ENCODE measurements at regions not wholly inside any gene's neighbourhood (a gene's known extent, or its start where the extent isn't known, plus 50 kb on each side); places are given as distances from the start of the nearest gene placed in this dataset.
"Not testable (repeated sequence)": the region's sequence is repeated elsewhere in the genome, so short reads cannot be mapped to it uniquely, and the experiment has no call there.

DNA sequence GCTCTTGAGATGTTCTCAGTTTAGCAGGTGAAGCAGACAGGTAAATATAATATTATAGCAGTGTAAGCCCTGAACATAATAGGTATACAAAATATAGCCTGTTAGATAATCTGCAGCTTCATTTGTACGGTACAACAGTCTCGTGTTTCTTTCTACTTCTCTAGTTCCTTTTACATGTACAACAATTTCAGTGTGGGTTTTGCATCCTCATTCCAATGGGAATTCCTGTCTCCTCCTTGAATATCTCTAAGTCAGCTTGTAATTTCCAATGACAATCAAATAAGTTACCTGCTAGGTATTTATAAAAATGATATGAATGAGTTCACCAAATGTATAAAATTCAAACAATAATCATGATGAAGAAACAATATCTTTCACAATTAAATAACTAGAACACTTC, 330.0 kb upstream of the RND3 start:
- no peak for DNase-seq

DNA sequence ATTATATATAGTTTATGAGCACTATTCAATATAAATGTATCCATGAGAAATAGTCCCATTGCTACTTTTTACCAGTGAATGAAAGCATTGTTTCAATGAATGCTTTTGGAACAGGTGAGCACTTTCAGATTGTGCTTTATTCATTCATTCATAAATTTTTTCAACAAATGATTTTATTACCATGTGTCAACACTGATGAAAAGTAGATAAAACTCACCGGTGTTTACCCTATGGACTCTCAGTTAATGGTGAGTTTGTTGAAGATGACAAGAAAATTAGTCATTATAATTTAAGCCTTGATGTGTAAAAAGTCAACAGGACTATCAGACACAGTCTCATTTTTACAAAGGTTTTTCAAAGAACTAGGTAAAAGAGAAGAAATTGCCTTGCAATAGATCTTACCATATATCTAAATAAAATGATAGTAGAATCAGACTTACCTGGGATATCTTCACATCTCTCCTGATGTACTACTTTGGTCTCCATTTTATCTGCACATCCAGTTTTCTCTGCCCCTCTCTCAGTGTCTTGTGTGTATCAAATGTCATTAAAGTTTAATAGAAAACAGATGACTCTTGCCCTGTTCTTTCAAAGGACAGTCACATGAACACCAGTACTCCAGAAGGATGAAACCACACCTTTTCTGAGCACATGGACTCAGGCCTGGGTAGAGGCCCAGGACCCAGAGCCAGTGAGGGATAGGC, 325.3 kb upstream of the RND3 start:
- DNase-seq: no peak

DNA sequence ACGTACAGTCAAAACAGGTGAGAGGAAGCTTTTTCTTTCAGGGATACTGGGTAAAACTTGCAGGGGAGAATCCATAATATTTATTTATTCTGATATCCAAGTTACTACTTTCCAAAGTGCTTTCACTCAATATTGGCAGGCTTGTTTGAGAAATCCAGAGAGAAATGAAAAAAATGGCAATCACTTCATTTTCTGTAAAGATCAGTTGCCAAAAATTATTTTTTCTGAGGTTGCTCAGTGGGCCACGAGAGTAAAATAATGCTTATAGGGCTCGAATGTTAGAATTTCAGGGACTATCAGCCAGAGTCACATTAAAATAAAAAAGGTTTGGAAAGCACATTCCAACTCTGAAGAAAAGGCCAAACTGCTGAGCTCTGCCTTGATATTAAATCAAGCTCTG, 324.6 kb upstream of the RND3 start:
- no peak for DNase-seq

DNA sequence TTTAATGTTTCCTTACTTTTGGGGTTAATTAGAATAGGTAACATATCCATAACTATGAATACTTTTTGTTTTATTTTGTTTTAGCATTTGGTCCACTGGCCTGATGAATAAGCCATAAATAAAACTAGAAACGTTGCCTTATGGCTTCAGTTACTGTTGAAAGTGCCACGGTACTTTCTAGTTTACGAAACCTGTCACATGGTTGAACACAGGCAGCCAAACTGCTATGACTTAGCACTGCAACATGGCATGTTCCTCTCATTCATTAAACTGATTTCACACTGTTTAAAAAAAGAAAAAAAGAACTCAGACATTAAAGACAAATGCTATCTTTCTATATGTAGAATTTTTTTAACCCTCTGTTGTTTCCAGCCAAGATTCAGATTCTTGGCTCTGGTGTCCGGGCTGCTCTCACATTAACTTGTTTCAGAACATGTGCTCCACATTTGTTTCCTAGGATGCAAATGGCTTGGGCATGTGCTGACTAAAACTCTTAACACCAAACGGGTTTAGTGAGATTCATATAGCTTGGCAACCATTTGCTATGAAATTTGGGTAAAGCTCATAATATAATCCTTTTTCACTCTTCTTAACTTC, 323.9 kb upstream of the RND3 start:
- no peak for DNase-seq

DNA sequence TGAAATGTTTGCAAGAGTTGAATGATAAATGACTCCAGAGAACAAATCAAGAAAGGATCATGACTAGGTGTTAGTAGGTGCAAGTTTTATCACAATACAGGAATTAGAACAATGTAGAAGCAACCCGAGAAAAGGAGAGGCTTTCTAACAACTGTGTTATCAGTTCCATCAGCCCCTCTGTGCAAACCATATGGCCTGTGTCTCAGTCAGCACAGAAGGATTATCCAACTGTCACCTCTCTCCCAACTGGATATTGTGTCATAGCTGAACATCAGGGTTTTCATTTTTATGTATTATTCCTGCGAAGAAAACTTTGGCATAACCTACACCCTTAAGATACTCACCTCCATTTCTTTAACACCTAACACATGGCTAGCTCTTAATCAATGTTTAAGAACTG, 321.6 kb upstream of the RND3 start:
- DNase-seq: no peak

DNA sequence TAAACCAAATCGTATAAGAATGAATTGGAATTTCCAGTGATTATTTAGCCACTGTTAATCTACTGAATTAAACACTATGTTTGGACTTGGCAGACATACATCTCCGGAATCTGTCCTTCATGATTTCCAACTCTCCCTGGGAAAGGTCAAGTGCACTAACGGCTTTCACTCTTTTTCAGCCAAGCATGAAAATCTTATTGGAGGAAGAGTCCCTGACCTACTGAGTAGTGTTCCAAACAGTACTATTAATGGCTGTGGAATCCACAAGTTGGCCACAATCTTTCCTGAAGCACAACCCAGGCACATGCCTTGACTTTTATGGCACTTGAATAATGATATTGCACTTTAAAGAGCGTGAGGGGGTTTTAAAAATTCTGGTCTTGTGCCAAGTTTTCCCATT, 318.9 kb upstream of the RND3 start:
- no peak for DNase-seq

DNA sequence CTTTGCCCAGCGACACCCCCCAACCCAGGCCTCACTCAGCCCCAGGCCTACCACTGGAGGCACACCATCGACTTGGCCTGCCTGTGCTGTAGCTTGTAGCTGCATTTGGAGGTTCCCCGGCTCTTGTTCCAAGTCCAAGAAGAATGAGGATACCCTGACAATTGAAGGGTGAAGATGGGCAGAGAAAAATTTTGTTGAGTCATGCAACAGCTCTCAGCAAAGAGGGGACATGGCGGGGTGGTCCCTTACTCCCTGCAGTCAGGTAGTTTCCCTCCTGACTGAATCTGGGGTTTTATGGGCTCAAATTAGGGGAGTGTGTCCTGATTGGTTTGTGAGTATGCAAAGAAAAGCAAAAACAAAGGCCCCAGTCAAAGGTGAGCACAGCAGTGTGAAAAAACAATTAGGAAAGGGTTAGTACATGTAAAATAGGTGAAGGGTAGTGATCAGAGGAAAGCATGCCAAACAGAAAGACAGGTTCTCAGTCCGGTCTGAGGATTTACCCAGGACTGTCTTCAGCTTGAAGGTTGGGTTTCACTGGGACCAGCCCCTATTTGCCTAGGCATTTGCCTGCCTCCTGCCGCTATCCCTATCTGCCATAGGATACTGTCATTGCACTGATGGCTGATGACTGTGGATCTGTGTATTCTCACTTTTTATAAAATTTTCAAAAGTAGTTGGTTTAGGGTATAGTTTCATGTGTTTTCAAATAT, 316.4 kb upstream of the RND3 start:
- DNase-seq: no peak

DNA sequence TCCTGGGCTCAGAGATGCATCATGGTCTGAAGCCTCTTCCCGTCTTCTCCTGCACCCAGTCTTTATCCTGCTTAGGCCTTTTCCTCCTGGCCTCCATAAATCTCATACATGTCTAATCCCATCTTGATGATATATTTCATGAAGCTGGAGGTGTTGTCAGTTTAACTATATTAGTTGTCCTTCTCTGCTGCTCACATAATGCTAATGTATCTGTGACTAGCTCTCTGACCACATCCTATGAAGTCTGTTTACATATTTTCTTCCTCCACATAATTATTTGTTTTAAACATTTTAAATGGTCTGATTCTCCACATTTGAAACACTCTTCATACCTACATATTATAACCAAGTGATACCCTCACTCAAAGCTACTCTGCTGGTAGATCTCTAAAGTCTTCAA, 315.2 kb upstream of the RND3 start:
- DNase-seq: no peak

DNA sequence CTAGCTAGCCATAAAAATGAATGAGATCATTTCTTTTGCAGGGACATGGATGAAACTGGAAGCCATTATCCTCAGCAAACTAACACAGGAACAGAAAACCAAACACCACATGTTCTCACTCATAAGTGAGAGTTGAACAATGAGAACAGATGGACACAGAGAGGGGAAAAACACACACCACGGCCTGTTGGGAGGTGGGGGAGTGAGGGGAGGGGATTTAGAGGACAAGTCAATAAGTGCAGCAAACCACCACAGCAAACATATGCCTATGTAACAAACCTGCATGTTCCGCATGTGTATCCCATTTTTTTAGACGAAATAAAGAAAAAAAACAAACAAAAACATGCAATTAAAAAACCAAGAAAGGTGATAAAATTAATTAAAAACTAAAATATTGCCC, 308.8 kb upstream of the RND3 start:
- DNase-seq: not testable (repeated sequence)

DNA sequence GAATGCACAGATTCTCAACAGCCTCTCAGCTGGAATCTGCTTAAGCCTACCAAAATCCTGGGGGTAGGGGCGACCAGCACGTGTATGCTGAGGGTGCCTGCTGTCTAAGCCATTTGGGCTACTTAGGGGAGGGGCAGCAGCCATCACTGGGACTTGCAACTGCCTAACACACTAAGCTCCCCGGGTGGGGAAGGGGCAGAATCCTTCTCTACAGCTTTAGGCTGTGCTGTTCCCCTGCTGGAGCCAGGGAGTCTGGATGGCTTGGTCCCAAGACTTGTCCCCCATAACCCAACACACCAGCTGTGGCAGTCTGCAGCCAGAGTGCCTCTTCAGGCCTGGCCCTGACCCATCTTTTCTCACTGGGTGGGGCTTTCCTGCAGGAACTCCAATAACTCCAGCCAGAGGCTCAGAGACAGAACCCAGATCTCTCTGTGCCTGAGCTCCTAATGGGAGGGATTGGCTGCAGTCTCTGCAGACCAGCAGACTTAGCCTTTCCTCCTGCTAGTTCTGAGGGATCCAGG, 305.4 kb upstream of the RND3 start:
- DNase-seq: no peak

DNA sequence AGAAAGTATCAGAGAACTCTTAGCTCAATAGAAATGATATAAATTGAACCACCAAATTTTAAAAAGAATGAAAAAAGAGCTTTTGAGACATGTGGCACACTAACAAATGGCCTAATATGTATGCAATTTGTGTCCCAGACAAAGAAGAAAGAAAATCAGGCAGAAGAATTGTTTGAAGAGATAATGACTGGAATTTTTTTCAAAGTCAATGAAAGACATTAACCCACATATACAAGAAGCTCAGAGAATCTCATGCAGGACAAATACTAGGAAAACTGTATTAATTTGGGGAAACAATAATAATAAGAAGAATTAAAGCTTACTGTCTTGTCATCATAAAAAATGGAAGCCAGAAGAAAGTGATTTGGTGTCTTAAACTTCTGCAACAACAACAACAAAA, 304.1 kb upstream of the RND3 start:
- DNase-seq: no peak

DNA sequence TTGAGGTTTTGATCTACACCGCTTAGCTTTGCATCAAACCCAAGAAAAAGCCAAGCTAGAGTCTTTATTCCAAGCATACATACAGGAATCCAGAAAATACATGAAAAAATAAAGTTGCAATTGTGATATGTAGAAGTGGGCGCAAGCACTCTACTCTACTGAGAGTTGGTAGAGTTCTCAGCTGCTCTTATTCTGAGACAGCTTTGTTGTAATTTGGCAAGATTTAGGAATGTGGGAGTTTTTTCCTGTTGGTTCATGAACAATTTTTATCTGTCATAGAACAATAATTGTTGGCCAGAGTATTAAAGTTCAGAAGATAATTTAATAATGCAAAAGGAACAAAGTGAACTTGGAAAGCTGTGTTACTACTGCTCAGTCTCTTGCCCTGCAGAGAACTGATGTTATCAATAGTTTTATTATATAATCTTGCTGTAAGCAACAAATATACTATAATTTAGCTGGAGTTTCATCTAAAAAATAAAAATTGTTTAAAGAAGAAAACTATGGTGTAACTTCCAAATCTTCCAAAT, 302.0 kb upstream of the RND3 start:
- no peak for DNase-seq

DNA sequence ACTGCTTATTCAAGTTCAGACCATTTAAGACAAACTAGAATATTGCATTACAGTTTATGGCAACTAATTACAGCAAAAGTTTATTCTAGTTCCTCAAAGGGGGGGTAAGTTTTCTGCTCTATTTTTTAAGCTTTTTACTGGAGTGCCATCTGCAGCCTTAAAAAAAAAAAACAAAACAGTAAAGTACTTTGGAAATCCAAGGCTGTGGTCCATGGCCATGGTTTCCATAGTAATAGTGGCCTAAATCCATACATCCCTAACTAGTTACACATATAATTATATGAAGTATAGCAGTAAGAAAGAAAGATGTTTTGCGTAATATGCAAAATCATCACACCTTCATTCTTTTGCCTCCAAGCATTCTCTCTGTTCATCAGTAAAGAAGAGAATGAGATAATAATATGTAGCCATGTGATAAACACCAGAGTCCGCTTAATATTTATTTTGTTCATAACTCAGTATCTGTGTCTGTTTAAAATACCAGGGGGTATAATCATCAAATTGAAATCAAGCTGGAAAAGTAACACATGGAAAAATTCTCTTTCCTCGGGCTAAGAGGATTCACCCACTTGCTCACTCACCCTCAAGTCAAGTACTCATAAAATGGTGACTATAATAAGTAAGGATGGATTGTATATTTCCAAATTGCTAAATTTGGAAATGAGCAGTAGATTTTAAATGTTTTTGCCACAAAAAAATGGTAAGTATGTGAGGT, 301.1 kb upstream of the RND3 start:
- DNase-seq: no peak

DNA sequence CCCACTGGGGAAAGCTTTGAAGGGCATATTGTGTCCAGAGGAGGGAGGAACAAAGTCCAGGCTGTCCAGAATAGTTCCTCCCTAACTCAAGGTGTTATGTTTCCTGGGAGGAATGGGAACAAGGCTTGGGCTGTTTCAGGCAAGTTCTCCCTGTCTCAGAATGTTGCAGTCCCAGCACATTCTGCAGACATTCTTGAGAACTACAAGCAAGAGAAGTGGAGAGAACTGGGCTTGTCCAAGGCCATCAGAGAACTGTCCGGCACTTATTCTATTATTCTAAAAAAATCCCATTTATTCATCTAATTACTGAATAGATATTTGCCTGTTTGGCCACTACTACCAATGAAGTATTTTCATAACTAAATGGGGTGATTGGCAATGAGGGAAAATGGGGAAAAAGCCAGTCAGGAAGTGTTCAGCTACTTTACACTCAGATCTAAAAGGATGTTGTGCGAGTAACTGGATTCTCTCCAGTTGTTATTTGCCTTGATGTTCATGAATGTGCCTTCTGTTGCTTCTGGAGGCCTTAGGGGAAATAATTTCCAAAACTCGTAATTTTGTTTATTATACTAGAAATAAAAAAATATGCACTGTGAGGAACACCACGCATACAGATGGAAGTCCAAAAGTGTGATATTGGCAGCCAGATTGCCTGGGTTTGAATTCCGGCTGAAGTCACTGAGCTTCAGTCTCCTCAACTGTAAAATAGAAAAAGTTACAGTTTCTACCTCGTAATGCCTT, 300.1 kb upstream of the RND3 start:
- DNase-seq: no peak

DNA sequence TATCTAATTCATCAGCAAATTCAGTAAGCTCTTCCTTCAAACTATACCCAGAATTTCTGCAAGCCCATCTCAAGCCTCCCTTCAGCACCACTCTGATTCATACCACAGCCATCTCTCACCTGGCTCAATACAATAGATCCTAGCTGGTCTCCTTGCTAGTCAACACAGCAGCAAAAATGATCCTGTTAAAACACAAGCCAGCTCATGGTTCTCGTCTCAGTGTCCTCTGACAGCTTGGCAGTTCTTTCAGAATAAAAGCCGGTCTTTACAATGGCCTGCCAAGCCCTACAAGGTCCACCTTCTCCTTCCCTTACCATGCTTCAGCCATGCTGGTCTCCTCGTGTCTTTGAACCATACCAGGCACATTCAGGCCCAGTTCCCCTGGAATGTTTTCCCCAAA, 296.9 kb upstream of the RND3 start:
- DNase-seq: no peak

DNA sequence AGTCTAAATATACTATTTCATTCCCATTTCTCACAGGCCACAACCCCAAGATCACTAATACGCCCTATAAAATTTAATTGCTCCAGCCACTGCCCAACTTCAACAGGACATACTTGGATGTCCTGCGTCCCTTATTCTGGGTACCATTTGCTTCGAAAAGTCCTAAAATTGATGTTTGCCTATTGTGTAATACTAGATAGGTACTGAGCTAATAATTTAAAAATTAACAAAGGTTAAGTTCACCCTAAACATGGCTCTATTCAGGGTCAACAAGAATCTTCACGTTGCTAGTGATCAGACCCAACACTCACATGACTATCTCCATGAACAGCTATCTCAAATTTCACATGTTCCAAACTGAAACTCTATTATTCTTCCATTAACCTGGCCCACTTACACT, 296.4 kb upstream of the RND3 start:
- DNase-seq: no peak

DNA sequence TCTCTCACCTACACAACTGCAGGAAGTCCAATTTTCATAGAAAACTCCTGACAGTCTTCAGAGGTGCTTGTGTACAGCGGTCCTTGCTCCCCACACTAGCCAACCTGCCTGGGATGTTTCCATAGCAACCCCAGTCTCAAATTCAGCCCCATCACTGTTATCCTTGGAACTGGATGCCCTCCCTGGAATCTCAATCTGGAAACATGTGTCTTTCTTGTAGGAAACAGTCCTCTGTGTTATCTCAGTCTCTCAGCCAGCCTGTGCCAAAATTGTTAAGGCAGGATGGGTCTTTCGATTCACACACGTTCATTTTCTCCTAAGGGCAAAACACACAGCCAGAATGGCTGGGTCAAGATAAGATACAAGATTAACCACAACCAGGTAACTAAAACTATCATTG, 295.5 kb upstream of the RND3 start:
- no peak for DNase-seq

DNA sequence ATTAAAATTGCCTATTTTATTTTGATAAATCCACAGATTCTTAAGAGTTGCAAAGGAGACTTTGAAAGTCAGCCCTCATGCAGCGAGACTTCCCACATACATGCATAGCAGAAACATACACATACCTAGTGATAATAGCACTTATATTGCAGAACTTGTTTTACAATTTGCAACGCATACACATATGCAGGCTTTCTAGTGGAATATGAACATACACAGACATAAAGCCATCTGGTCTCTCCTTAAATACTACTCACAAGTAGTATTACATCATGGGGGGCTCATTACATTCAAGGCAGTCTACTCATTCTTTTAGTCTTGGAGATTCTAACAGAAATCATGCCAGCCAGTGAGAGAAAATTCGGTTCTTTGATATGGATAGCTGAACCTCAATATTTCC, 295.1 kb upstream of the RND3 start:
- DNase-seq: no peak

DNA sequence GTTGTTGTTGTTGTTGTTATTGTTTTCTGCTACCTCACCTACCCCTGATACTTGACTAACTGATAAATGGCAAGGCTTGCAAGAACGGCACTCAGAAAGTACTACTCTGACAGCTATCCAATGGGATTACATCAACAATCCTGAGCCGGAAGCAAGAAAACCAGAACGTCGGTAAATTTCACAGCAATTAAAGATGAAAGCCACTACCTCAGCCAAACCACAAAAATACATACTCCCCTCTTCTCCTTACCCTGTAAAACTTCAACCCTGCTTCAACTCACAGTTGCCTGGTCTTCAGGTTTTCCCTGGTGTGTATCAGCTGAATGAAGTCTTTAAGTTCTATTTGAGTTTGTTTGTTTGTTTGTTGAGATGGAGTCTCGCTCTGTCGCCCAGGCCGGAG, 293.7 kb upstream of the RND3 start:
- DNase-seq: no peak

DNA sequence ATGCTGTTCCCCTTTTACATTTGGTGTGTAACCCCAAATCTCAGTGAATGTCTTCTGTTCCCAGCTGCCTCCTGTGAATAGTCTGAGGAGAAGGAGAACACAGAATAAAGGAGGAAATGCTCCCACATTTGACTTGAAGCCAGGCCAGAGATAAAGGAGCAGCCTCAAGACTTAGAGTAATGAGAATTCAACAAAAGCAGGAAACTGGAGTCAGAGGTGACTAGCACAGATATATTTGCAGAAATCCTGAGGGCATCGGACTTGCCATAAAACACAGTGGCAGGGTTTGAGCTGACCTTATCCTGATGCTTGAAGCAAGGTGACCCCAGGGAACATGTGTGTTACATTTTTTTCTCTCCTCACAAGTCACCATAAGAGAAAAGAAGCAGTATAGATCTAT, 291.4 kb upstream of the RND3 start:
- DNase-seq: no peak

DNA sequence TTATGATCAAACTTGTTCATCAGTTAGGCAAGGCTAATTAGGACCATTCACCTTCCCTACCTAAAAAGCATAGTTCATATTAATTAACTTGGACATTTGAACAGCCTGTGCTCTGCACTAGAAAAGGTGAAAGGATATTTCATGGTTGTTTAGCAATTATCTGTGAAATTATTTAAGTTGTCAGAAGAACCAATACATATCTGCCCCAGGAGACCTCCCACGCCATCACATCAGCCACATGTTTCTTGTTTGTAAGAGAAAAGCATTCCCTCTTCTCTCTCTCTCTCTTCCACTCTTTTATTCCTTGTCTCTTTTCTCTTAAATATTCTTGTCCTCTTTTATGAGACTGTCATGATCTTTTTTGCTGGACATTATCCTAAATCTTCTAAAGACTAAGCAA, 282.0 kb upstream of the RND3 start:
- DNase-seq: no peak

DNA sequence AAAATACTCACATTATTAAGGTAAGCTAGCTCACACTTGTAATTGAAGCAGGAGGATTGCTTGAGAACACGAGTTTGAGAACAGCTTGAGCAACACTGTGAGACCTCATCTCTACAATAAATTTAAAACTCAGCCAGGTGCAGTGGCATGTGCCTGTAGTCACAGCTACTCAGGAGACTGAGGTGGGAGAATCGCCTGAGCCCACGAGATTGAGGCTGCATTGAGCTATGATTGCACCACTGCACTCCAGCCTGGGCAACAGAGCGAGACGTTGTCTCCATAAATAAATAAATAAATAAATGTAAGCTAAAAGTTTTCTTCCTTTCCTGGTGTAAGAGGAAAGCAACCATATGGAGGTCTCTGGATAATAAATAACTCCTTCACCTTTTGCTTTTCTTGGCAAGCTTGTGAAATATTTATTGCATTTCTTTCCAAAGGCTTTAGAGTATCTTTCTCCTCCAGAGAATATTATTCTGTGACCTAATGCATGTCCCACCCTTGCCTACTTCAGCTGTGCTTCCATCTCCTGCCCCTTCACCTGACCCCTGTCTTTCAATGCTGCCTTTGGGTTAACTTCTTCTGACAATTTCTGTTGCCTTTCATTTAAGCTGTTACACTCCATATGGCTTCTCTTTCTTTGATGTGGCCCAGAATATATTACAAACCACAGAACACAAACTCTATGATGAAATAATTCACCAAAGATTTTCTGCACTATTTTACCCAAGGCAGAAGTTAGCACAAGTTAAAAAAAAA, 280.7 kb upstream of the RND3 start:
- DNase-seq: no peak

Measured in stimulated activated CD4-positive, alpha-beta T cell treated with anti-CD3 and anti-CD28 coated beads, Interleukin-1b, Interleukin-23, amount 100 ng/mL, for 48 hours (primary cell).